Activated T-cell treated with anti-CD3 and anti-CD28 coated beads, Interleukin-2, amount 50 U/mL, for 72 hours (primary cell): ENCODE measurements at regions not wholly inside any gene's neighbourhood (a gene's known extent, or its start where the extent isn't known, plus 50 kb on each side); places are given as distances from the start of the nearest gene placed in this dataset.
A peak's percentile ranks its signal among the peaks of the same experiment; 100 is the strongest.

ENCODE experiments used
- ATAC-seq, 2 donors: fragments of 150-1000 bp; cut with Tn5 transposase; replicated peaks in 1 of 2; 2 replicates each; pipeline ENCODE4 v1.10.0; 2021; ENCODE audit warnings: moderate library complexity in 2 of 2, mild to moderate bottlenecking in 1 of 2
- DNase-seq, 2 donors: peaks; one replicate each; pipeline ENCODE4 v3.0.0; 2021 to 2022; ENCODE audit warnings: mixed read lengths in 1 of 2
- H3K27ac Mint-ChIP-seq: one replicate; pipeline ENCODE4 v1.8.0; 2022; ENCODE audit warnings: mild to moderate bottlenecking, moderate library complexity, mixed read lengths
- H3K27me3 Mint-ChIP-seq: one replicate; pipeline ENCODE4 v1.8.0; 2022; ENCODE audit warnings: low read depth, mixed read lengths
- H3K36me3 Mint-ChIP-seq, 2 donors: one replicate each; pipeline ENCODE4 v1.8.0; 2022; ENCODE audit warnings: mixed read lengths in 2 of 2, mild to moderate bottlenecking in 1 of 2; ENCODE audit not compliant: insufficient read depth in 2 of 2
- H3K4me1 Mint-ChIP-seq: one replicate; pipeline ENCODE4 v1.8.0; 2022; ENCODE audit warnings: low read depth, mixed read lengths
- H3K4me3 Mint-ChIP-seq, 2 donors: one replicate each; pipeline ENCODE4 v1.8.0; 2022; ENCODE audit warnings: mild to moderate bottlenecking in 2 of 2, mixed read lengths in 2 of 2, moderate library complexity in 2 of 2
- H3K9me3 Mint-ChIP-seq, 2 donors: one replicate each; pipeline ENCODE4 v1.8.0; 2022; ENCODE audit warnings: mixed read lengths in 2 of 2

- Mint-ChIP-seq H3K9me3 (no peaks in the 10 kb centered on the region), H3K36me3 (no peaks in the 10 kb centered on the region), H3K4me1 (peaks cover 2% of the 10 kb centered on the region), H3K27me3 (peaks cover 12% of the 10 kb centered on the region), H3K4me3 (no peak overlapping the region), H3K27ac (no peak overlapping the region)
- DNase-seq, result no peak
- ATAC-seq, result peak; percentile 68 to 69
Measured at GRCh38 chr13:31056644-31057271, 104.9 kb downstream of the HSPH1 start.

DNA sequence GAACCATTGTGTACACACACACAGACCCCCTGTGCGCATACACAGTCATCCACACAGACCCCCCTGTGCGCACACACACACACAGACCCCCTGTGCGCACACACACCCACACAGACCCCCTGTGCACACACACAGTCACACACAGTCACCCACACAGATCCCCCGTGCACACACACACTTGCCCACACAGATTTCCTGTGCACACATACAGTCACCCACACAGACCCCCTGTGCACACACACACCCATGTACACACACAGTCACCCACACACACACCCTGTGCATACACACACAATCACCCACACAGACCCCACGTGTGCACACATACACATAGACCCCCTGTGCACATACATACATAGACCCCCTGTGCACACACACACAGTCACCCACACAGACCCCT, 106.1 kb downstream of the HSPH1 start:
- H3K4me1 Mint-ChIP-seq, result peaks cover 14% of the 10 kb centered on the region
- ATAC-seq (no peak), DNase-seq (no peak)
- peaks cover under 1% of the 10 kb centered on the region for H3K27me3 Mint-ChIP-seq
- no peak overlapping the region for H3K4me3 Mint-ChIP-seq
- no peaks in the 10 kb centered on the region for H3K9me3 Mint-ChIP-seq
- H3K27ac Mint-ChIP-seq, result no peak overlapping the region
- no peaks in the 10 kb centered on the region for H3K36me3 Mint-ChIP-seq

GRCh38 chr13:31054632-31055031, 107.1 kb downstream of the HSPH1 start:
- Mint-ChIP-seq H3K4me3 (no peak overlapping the region), H3K27me3 (no peaks in the 10 kb centered on the region), H3K27ac (no peak overlapping the region), H3K9me3 (no peaks in the 10 kb centered on the region), H3K36me3 (no peaks in the 10 kb centered on the region), H3K4me1 (peaks cover 18% of the 10 kb centered on the region)
- ATAC-seq, result no peak
- no peak for DNase-seq

DNA sequence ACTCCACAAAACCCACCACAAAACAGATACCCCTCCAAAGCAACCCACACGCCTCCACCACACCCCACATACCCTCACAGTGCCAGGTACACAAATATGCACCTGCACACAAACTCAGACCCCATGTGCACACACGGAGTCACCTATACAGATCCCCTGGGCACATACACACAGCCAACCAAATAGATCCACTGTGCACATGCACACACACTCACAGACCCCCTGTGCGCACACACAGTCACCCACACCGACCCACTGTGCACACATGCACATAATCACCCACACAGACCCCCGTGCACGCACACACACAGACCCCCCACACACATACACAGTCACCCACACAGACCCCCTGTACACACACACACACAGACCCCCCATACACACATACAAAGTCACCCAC, 107.8 kb downstream of the HSPH1 start:
- H3K27me3 Mint-ChIP-seq, result no peaks in the 10 kb centered on the region
- no peak overlapping the region for H3K27ac Mint-ChIP-seq
- DNase-seq (no peak), ATAC-seq (no peak)
- no peaks in the 10 kb centered on the region for H3K36me3 Mint-ChIP-seq
- H3K4me1 Mint-ChIP-seq, result peaks cover 18% of the 10 kb centered on the region
- H3K4me3 Mint-ChIP-seq, result no peak overlapping the region
- H3K9me3 Mint-ChIP-seq, result no peaks in the 10 kb centered on the region

- Mint-ChIP-seq H3K4me1 (peaks cover 18% of the 10 kb centered on the region), H3K9me3 (no peaks in the 10 kb centered on the region), H3K27ac (no peak overlapping the region), H3K27me3 (no peaks in the 10 kb centered on the region), H3K36me3 (no peaks in the 10 kb centered on the region), H3K4me3 (no peak overlapping the region)
- DNase-seq (no peak), ATAC-seq (no peak)
Measured at GRCh38 chr13:31053091-31053490, 108.6 kb downstream of the HSPH1 start.

- no peak overlapping the region for H3K27ac Mint-ChIP-seq
- H3K9me3 Mint-ChIP-seq, result no peaks in the 10 kb centered on the region
- no peak overlapping the region for H3K4me3 Mint-ChIP-seq
- ATAC-seq, result no peak
- H3K4me1 Mint-ChIP-seq, result peaks cover 18% of the 10 kb centered on the region
- no peaks in the 10 kb centered on the region for H3K27me3 Mint-ChIP-seq
- DNase-seq, result no peak
- no peaks in the 10 kb centered on the region for H3K36me3 Mint-ChIP-seq
Measured at GRCh38 chr13:31052478-31052877, 109.2 kb downstream of the HSPH1 start.

DNA sequence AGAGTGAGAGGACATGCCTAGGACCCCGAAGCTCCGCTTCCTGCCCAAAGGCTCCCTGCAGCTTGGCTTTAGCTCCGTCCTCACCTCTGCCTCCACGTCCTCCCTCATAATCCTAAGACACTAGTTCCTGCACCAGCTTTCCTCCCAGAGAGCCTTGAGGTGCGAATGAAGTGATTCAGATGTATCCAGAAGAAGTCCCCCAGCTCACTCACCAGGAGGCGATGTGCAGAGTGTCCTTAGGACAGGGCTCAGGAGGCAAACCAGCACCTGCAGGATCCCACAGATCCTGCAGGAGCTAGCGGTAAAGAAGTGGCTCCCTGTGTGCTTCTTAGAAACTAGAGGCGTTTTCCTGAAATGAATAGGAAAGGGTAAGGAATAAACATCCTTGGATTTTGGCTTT, 109.7 kb downstream of the HSPH1 start:
- Mint-ChIP-seq H3K36me3 (no peaks in the 10 kb centered on the region), H3K27ac (no peak overlapping the region), H3K4me1 (peaks cover 18% of the 10 kb centered on the region), H3K9me3 (no peaks in the 10 kb centered on the region), H3K4me3 (no peak overlapping the region), H3K27me3 (no peaks in the 10 kb centered on the region)
- no peak for ATAC-seq
- no peak for DNase-seq

GRCh38 chr13:31050486-31051400, 111.0 kb downstream of the HSPH1 start:
- no peaks in the 10 kb centered on the region for H3K27me3 Mint-ChIP-seq
- no peak overlapping the region for H3K27ac Mint-ChIP-seq
- H3K36me3 Mint-ChIP-seq, result no peaks in the 10 kb centered on the region
- H3K4me3 Mint-ChIP-seq, result no peak overlapping the region
- ATAC-seq (peak; percentile 54 to 63), DNase-seq (peak; percentile 18)
- H3K4me1 Mint-ChIP-seq, result peaks cover 18% of the 10 kb centered on the region
- no peaks in the 10 kb centered on the region for H3K9me3 Mint-ChIP-seq

DNA sequence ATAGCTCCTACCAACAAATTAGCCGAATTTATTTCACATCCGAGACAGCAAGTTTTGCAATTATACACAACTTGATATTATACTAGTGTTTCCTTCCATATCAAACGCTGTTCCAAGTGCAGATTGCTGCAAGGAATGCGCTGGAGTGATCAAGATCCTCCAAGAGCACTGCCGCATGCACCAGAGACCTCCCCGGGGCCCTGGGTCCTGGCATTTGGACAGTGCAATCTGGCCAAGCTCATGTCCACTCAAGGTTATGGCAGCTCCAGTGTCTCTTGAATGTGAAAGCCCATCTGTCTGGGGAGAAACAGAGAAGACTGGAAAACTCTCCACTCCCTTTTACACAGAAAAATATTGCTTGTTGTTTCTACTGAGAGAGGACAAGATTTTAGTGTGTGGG, 111.9 kb downstream of the HSPH1 start:
- H3K4me1 Mint-ChIP-seq, result peaks cover 18% of the 10 kb centered on the region
- no peak overlapping the region for H3K27ac Mint-ChIP-seq
- no peaks in the 10 kb centered on the region for H3K36me3 Mint-ChIP-seq
- no peaks in the 10 kb centered on the region for H3K9me3 Mint-ChIP-seq
- no peaks in the 10 kb centered on the region for H3K27me3 Mint-ChIP-seq
- no peak for ATAC-seq
- DNase-seq, result no peak
- no peak overlapping the region for H3K4me3 Mint-ChIP-seq

DNA sequence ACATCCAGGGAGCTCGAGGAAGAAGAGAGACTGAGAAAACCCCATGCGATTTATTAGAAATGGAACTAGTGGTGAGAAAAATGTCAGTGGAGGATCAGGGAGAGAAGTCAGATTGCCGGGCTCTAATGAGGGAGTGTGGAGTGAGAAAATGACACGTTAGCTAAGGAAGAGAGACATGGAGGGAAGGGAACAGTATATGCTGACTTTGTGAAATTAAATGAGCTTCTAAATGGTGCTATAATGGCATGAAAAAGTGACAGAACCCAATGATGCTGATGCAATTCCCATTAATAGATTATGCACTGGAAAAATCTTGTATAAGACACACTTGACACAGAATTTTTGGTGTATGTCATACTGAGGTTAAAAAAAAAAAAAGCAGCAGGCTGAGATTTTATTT, 112.6 kb downstream of the HSPH1 start:
- no peaks in the 10 kb centered on the region for H3K36me3 Mint-ChIP-seq
- ATAC-seq, result no peak
- no peaks in the 10 kb centered on the region for H3K27me3 Mint-ChIP-seq

GRCh38 chr13:31048521-31048920, 113.2 kb downstream of the HSPH1 start:
- H3K4me3 Mint-ChIP-seq, result no peak overlapping the region
- DNase-seq (no peak), ATAC-seq (no peak)
- H3K9me3 Mint-ChIP-seq, result no peaks in the 10 kb centered on the region
- no peaks in the 10 kb centered on the region for H3K27me3 Mint-ChIP-seq
- peaks cover 18% of the 10 kb centered on the region for H3K4me1 Mint-ChIP-seq
- no peaks in the 10 kb centered on the region for H3K36me3 Mint-ChIP-seq
- H3K27ac Mint-ChIP-seq, result no peak overlapping the region

More for the DNA sequence above, 112.6 kb downstream of the HSPH1 start:
- no peaks in the 10 kb centered on the region for H3K9me3 Mint-ChIP-seq
- peaks cover 18% of the 10 kb centered on the region for H3K4me1 Mint-ChIP-seq
- no peak overlapping the region for H3K4me3 Mint-ChIP-seq
- no peak overlapping the region for H3K27ac Mint-ChIP-seq
- DNase-seq, result no peak

DNA sequence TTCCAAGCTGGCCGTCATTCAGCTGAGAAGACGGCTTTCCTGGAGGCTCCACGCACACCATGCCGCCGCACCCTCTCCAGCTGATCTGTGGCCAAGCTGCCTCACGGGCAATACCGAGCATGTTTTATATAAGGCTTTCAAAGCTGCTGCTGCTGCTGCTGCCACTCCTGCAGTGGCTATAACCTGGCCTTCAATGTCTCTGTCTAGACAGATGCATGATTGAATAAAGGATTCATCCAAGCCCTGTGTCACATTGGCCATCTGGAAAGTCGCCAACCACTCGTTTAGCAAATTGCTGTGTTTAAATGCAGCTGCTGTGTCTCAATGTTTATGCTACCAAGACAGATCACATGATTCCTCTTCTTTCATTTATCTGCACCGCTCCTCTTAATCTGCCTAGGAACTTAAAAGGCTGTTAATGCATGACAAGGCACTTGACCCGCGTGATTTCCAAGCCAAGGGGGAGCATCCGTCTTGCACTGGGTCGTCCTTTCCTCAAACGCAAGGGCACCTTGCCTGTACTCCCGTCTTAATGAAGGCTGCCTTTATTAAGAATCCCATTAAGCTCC, 114.3 kb downstream of the TEX26 start:
- no peaks in the 10 kb centered on the region for H3K9me3 Mint-ChIP-seq
- ATAC-seq, result no peak
- no peaks in the 10 kb centered on the region for H3K36me3 Mint-ChIP-seq
- H3K4me3 Mint-ChIP-seq, result no peak overlapping the region
- H3K4me1 Mint-ChIP-seq, result peaks cover 17% of the 10 kb centered on the region
- H3K27me3 Mint-ChIP-seq, result peaks cover 8% of the 10 kb centered on the region
- no peak for DNase-seq
- H3K27ac Mint-ChIP-seq, result no peak overlapping the region

- Mint-ChIP-seq H3K4me1 (peaks cover 7% of the 10 kb centered on the region), H3K9me3 (no peaks in the 10 kb centered on the region), H3K4me3 (peak overlapping the region; percentile 59 to 69), H3K36me3 (no peaks in the 10 kb centered on the region), H3K27ac (peak overlapping the region; percentile 91), H3K27me3 (peaks cover 8% of the 10 kb centered on the region)
- DNase-seq (peak; percentile 79 to 88), ATAC-seq (peak; percentile 80 to 81)
Measured at GRCh38 chr13:31045286-31046081, 113.0 kb downstream of the TEX26 start.
